ENCODE measurements at regions not wholly inside any gene's neighbourhood (a gene's known extent, or its start where the extent isn't known, plus 50 kb on each side); places are given as distances from the start of the nearest gene placed in this dataset.
A peak's percentile ranks its signal among the peaks of the same experiment; 100 is the strongest.

GRCh38 chr12:18878676-18879180 lies 140.8 kb downstream of the CAPZA3 start:
- Histone ChIP-seq H3K36me3 (no peaks in the 10 kb centered on the region), H3K27me3 (no peaks in the 10 kb centered on the region), H3K9me3 (no peaks in the 10 kb centered on the region), H3K4me3 (no peak overlapping the region), H3K27ac (no peak overlapping the region), H3K4me1 (peaks cover 0 to 13% (median 2%) of the 10 kb centered on the region in 4 donors)
- 59 to 89% (median 73%) methylated on average over 2 of the region's 2 CpGs for WGBS, 5 donors
- intact Hi-C loops (cut with DNase I; ENCODE audit: low total_unique reads), result no loop called here
- DNase-seq, result no peak
- TF ChIP-seq CTCF (IDR thresholded peaks at IDR 0.05) (no peak), POLR2A (IDR thresholded peaks at IDR 0.05) (no peak), EP300 (IDR thresholded peaks at IDR 0.05) (no peak), POLR2AphosphoS5 (IDR thresholded peaks at IDR 0.05) (no peak)

- no peaks in the 10 kb centered on the region for H3K36me3 ChIP-seq
- WGBS, 5 donors, result 69 to 81% (median 76%) methylated on average over 5 of the region's 5 CpGs
- no peaks in the 10 kb centered on the region for H3K9me3 ChIP-seq
- H3K27ac ChIP-seq, result no peak overlapping the region
- TF ChIP-seq CTCF (IDR thresholded peaks at IDR 0.05) (no peak), POLR2AphosphoS5 (IDR thresholded peaks at IDR 0.05) (no peak)
- no peak for DNase-seq
- H3K27me3 ChIP-seq, result no peaks in the 10 kb centered on the region
- intact Hi-C loops (cut with DNase I; ENCODE audit: low total_unique reads), result no loop called here
- no peak overlapping the region for H3K4me3 ChIP-seq
- peaks cover 0 to 8% (median 2%) of the 10 kb centered on the region in 4 donors for H3K4me1 ChIP-seq
Measured at GRCh38 chr12:18882690-18883089, 144.8 kb downstream of the CAPZA3 start.

- 59 to 69% (median 63%) methylated on average over 3 of the region's 3 CpGs for WGBS, 5 donors
- Histone ChIP-seq H3K4me1 (no peaks in the 10 kb centered on the region), H3K27ac (peak overlapping the region in 1 of 5 donors; percentile 58), H3K9me3 (no peaks in the 10 kb centered on the region), H3K4me3 (no peak overlapping the region), H3K36me3 (no peaks in the 10 kb centered on the region), H3K27me3 (no peaks in the 10 kb centered on the region)
- DNase-seq, result no peak
- intact Hi-C loops (cut with DNase I; ENCODE audit: low total_unique reads), result no loop called here
- TF ChIP-seq POLR2AphosphoS5 (IDR thresholded peaks at IDR 0.05) (no peak), EP300 (IDR thresholded peaks at IDR 0.05) (no peak), CTCF (IDR thresholded peaks at IDR 0.05) (no peak), POLR2A (IDR thresholded peaks at IDR 0.05) (no peak)
Measured at GRCh38 chr12:18886962-18887361, 149.0 kb downstream of the CAPZA3 start.

GRCh38 chr12:18887368-18887767 lies 149.4 kb downstream of the CAPZA3 start:
- intact Hi-C loops (cut with DNase I; ENCODE audit: low total_unique reads), result no loop called here
- Histone ChIP-seq H3K27ac (peak overlapping the region in 1 of 5 donors; percentile 58), H3K4me1 (no peaks in the 10 kb centered on the region), H3K4me3 (no peak overlapping the region), H3K36me3 (no peaks in the 10 kb centered on the region), H3K9me3 (no peaks in the 10 kb centered on the region), H3K27me3 (no peaks in the 10 kb centered on the region)
- TF ChIP-seq POLR2A (IDR thresholded peaks at IDR 0.05) (no peak), POLR2AphosphoS5 (IDR thresholded peaks at IDR 0.05) (no peak), EP300 (IDR thresholded peaks at IDR 0.05) (no peak), CTCF (IDR thresholded peaks at IDR 0.05) (no peak)
- no peak for DNase-seq
- 73 to 82% (median 77%) methylated on average over 4 of the region's 4 CpGs for WGBS, 5 donors

Measured in stomach (tissue), 8 donors.